A549 (cell line): ENCODE measurements at regions not wholly inside any gene's neighbourhood (a gene's known extent, or its start where the extent isn't known, plus 50 kb on each side); places are given as distances from the start of the nearest gene placed in this dataset.

Experiments used
- CHD2 ChIP-seq: fragments of 150-350 bp; IDR thresholded peaks from 2 replicates; pipeline ENCODE4 v1.6.1; 2014; ENCODE audit warnings: low read length; ENCODE audit not compliant: partially characterized antibody
- ESRRA ChIP-seq: fragments of 150-350 bp; IDR thresholded peaks from 2 replicates; pipeline ENCODE4 v1.6.1; 2014; ENCODE audit warnings: mild to moderate bottlenecking, low read length, borderline replicate concordance
- JUN ChIP-seq, 2 experiments: fragments of >200 bp; sonication (Bioruptor Twin); formaldehyde crosslinking; IDR thresholded peaks; 2 replicates in 1 of 2; 3 replicates in 1 of 2; pipeline ENCODE4 v1.6.1; 2016 to 2017
- MAZ ChIP-seq: fragments of 150-350 bp; IDR thresholded peaks from 2 replicates; pipeline ENCODE4 v1.6.1; 2014; ENCODE audit warnings: antibody characterized with exemption, low read depth, low read length, borderline replicate concordance
- POLR2A ChIP-seq: IDR thresholded peaks from 2 replicates; pipeline ENCODE4 v1.6.1; 2012; ENCODE audit warnings: mild to moderate bottlenecking, low read length
- SREBF2 ChIP-seq: fragments of 450-650 bp; IDR thresholded peaks from 2 replicates; pipeline ENCODE4 v1.6.1; 2014; ENCODE audit warnings: mild to moderate bottlenecking, moderate library complexity
- TF ChIP-seq, protein P1 (sequence below): fragments of >200 bp; sonication (Bioruptor Twin); formaldehyde crosslinking; IDR thresholded peaks from 3 replicates; pipeline ENCODE4 v1.5.1; 2016
- TF ChIP-seq, protein P2 (sequence below): fragments of 250-450 bp; sonication (Bioruptor Pico); IDR thresholded peaks from 2 replicates; pipeline ENCODE4 v1.5.0; 2021; ENCODE audit warnings: mild to moderate bottlenecking, moderate library complexity, borderline replicate concordance
- TF ChIP-seq, protein P3 (sequence below): fragments of 200-600 bp; sonication (generic); IDR thresholded peaks from 2 replicates; pipeline ENCODE4 v1.6.1; 2016; ENCODE audit warnings: antibody characterized with exemption, mild to moderate bottlenecking, moderate library complexity
- TF ChIP-seq, protein P4 (sequence below): fragments of 450-650 bp; IDR thresholded peaks from 2 replicates; pipeline ENCODE4 v1.6.1; 2014; ENCODE audit warnings: antibody characterized with exemption
- TF ChIP-seq, protein P5 (sequence below): IDR thresholded peaks from 2 replicates; pipeline ENCODE4 v1.6.1; 2012
- TF ChIP-seq, protein P6 (sequence below): IDR thresholded peaks from 2 replicates; pipeline ENCODE4 v1.6.1; 2012
- TF ChIP-seq, protein P7 (sequence below): fragments of >200 bp; sonication (Bioruptor Twin); formaldehyde crosslinking; IDR thresholded peaks from 3 replicates; pipeline ENCODE4 v1.6.1; 2016

DNA sequence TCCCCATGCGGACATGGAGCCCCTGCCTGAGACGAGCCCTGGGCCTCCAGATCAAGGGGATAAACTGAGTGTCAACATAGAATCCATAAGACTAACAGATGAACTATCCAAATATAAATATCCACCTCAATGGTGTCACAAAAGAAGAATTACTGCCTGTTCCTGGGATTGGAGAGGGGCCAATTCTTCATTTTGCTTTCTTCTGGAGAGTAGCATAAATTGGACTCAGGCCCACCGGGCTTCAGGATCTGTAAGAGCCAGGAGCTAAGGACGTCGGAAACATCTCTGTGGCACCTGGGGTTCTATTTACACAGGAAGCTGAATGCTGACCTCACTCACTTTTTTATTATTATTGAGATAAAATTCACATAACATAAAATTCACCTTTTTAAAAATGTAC lies 408.2 kb upstream of the CCDC196 start:
- no peak for TF ChIP-seq JUN (IDR thresholded peaks at IDR 0.05)
- TF ChIP-seq, protein P1, sequence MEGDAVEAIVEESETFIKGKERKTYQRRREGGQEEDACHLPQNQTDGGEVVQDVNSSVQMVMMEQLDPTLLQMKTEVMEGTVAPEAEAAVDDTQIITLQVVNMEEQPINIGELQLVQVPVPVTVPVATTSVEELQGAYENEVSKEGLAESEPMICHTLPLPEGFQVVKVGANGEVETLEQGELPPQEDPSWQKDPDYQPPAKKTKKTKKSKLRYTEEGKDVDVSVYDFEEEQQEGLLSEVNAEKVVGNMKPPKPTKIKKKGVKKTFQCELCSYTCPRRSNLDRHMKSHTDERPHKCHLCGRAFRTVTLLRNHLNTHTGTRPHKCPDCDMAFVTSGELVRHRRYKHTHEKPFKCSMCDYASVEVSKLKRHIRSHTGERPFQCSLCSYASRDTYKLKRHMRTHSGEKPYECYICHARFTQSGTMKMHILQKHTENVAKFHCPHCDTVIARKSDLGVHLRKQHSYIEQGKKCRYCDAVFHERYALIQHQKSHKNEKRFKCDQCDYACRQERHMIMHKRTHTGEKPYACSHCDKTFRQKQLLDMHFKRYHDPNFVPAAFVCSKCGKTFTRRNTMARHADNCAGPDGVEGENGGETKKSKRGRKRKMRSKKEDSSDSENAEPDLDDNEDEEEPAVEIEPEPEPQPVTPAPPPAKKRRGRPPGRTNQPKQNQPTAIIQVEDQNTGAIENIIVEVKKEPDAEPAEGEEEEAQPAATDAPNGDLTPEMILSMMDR = no peak
- no peak for TF ChIP-seq POLR2A
- no peak for TF ChIP-seq CHD2
- TF ChIP-seq SREBF2 = no peak
- TF ChIP-seq ESRRA = no peak
- TF ChIP-seq, protein P2, sequence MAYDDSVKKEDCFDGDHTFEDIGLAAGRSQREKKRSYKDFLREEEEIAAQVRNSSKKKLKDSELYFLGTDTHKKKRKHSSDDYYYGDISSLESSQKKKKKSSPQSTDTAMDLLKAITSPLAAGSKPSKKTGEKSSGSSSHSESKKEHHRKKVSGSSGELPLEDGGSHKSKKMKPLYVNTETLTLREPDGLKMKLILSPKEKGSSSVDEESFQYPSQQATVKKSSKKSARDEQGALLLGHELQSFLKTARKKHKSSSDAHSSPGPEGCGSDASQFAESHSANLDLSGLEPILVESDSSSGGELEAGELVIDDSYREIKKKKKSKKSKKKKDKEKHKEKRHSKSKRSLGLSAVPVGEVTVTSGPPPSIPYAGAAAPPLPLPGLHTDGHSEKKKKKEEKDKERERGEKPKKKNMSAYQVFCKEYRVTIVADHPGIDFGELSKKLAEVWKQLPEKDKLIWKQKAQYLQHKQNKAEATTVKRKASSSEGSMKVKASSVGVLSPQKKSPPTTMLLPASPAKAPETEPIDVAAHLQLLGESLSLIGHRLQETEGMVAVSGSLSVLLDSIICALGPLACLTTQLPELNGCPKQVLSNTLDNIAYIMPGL (CRISPR knock-in tag) = no peak
- TF ChIP-seq, protein P3, sequence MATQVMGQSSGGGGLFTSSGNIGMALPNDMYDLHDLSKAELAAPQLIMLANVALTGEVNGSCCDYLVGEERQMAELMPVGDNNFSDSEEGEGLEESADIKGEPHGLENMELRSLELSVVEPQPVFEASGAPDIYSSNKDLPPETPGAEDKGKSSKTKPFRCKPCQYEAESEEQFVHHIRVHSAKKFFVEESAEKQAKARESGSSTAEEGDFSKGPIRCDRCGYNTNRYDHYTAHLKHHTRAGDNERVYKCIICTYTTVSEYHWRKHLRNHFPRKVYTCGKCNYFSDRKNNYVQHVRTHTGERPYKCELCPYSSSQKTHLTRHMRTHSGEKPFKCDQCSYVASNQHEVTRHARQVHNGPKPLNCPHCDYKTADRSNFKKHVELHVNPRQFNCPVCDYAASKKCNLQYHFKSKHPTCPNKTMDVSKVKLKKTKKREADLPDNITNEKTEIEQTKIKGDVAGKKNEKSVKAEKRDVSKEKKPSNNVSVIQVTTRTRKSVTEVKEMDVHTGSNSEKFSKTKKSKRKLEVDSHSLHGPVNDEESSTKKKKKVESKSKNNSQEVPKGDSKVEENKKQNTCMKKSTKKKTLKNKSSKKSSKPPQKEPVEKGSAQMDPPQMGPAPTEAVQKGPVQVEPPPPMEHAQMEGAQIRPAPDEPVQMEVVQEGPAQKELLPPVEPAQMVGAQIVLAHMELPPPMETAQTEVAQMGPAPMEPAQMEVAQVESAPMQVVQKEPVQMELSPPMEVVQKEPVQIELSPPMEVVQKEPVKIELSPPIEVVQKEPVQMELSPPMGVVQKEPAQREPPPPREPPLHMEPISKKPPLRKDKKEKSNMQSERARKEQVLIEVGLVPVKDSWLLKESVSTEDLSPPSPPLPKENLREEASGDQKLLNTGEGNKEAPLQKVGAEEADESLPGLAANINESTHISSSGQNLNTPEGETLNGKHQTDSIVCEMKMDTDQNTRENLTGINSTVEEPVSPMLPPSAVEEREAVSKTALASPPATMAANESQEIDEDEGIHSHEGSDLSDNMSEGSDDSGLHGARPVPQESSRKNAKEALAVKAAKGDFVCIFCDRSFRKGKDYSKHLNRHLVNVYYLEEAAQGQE = no peak
- TF ChIP-seq, protein P4, sequence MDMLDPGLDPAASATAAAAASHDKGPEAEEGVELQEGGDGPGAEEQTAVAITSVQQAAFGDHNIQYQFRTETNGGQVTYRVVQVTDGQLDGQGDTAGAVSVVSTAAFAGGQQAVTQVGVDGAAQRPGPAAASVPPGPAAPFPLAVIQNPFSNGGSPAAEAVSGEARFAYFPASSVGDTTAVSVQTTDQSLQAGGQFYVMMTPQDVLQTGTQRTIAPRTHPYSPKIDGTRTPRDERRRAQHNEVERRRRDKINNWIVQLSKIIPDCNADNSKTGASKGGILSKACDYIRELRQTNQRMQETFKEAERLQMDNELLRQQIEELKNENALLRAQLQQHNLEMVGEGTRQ = no peak
- TF ChIP-seq, protein P5, sequence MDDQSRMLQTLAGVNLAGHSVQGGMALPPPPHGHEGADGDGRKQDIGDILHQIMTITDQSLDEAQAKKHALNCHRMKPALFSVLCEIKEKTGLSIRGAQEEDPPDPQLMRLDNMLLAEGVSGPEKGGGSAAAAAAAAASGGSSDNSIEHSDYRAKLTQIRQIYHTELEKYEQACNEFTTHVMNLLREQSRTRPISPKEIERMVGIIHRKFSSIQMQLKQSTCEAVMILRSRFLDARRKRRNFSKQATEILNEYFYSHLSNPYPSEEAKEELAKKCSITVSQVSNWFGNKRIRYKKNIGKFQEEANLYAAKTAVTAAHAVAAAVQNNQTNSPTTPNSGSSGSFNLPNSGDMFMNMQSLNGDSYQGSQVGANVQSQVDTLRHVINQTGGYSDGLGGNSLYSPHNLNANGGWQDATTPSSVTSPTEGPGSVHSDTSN = no peak
- TF ChIP-seq, protein P6, sequence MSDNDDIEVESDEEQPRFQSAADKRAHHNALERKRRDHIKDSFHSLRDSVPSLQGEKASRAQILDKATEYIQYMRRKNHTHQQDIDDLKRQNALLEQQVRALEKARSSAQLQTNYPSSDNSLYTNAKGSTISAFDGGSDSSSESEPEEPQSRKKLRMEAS = no peak
- TF ChIP-seq MAZ = no peak
- TF ChIP-seq, protein P7, sequence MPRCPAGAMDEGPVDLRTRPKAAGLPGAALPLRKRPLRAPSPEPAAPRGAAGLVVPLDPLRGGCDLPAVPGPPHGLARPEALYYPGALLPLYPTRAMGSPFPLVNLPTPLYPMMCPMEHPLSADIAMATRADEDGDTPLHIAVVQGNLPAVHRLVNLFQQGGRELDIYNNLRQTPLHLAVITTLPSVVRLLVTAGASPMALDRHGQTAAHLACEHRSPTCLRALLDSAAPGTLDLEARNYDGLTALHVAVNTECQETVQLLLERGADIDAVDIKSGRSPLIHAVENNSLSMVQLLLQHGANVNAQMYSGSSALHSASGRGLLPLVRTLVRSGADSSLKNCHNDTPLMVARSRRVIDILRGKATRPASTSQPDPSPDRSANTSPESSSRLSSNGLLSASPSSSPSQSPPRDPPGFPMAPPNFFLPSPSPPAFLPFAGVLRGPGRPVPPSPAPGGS = no peak
